ENCODE measurements at regions not wholly inside any gene's neighbourhood (a gene's known extent, or its start where the extent isn't known, plus 50 kb on each side); places are given as distances from the start of the nearest gene placed in this dataset.

GRCh38 chr3:116834816-116835215 is 125.2 kb downstream of the TUSC7 start (continued):
- TF ChIP-seq RAD21 (IDR thresholded peaks at IDR 0.05; ENCODE audit: low read length), result no peak

- TF ChIP-seq RAD21 (IDR thresholded peaks at IDR 0.05; ENCODE audit: low read length) (no peak), ZBTB33 (IDR thresholded peaks at IDR 0.05; ENCODE audit: borderline replicate concordance, low read depth) (no peak), MEF2A (IDR thresholded peaks at IDR 0.05; ENCODE audit: borderline replicate concordance, low read depth) (no peak), RXRA (IDR thresholded peaks at IDR 0.05; ENCODE audit: borderline replicate concordance, low read depth) (no peak), PBX3 (IDR thresholded peaks at IDR 0.05) (peak; percentile 45), CHD2 (IDR thresholded peaks at IDR 0.05; ENCODE audit: low read length, partially characterized antibody) (no peak), TAF1 (IDR thresholded peaks at IDR 0.05; ENCODE audit: borderline replicate concordance, low read depth, low read length) (no peak), NFIC (IDR thresholded peaks at IDR 0.05; ENCODE audit: borderline replicate concordance) (0 out of 2 replicates have a peak, but pooled peaks have one; percentile 24), JUND (IDR thresholded peaks at IDR 0.05) (no peak), POLR2AphosphoS5 (IDR thresholded peaks at IDR 0.05; ENCODE audit: low read depth, low read length) (no peak), RCOR1 (IDR thresholded peaks at IDR 0.05; ENCODE audit: low read length) (no peak), RFX5 (IDR thresholded peaks at IDR 0.05; ENCODE audit: low read length) (no peak), REST (IDR thresholded peaks at IDR 0.05; ENCODE audit: low read depth, low read length) (no peak), TEAD4 (IDR thresholded peaks at IDR 0.05; ENCODE audit: borderline replicate concordance, insufficient read depth) (no peak), YY1 (IDR thresholded peaks at IDR 0.05; ENCODE audit: low read depth) (no peak), USF1 (IDR thresholded peaks at IDR 0.05; ENCODE audit: borderline replicate concordance, low read depth) (no peak), FOXM1 (IDR thresholded peaks at IDR 0.05; ENCODE audit: low read depth) (no peak), MAX (IDR thresholded peaks at IDR 0.05; ENCODE audit: low read depth) (peak; percentile 34; the same call in 1 of the 2 replicates), GABPA (IDR thresholded peaks at IDR 0.05; ENCODE audit: low read depth) (no peak; the same call in 1 of the 2 replicates), SIN3A (IDR thresholded peaks at IDR 0.05; ENCODE audit: borderline replicate concordance, low read depth, low read length) (no peak), IRF3 (IDR thresholded peaks at IDR 0.05; ENCODE audit: low read depth, low read length) (no peak), GATA2 (CRISPR knock-in tag; IDR thresholded peaks at IDR 0.05) (no peak)
- no peaks in the 10 kb centered on the region for H3K36me3 ChIP-seq (replicated peaks in 1 of 2; ENCODE audit: control insufficient read depth in 1 of 2, insufficient read depth in 2 of 2, low read length in 1 of 2)
- DNase-seq, result no peak
- H3K4me3 ChIP-seq (ENCODE audit: low read depth in 2 of 2, low read length in 1 of 2), result no peak overlapping the region; a peak in 1 of 4 replicates
- no peaks in the 10 kb centered on the region for H3K27me3 ChIP-seq (ENCODE audit: insufficient read depth)
- peak overlapping the region; percentile 39; the same call in 1 of the 2 replicates for H3K4me2 ChIP-seq
- ChIA-PET POLR2A (no interaction called here), CTCF (interaction anchor here (1.2 kb wide), 2 partner anchors 65 to 76 kb away, joined by 3 read pairs; no protein-coding TSS in a partner anchor)
- H3K9me3 ChIP-seq, result no peaks in the 10 kb centered on the region
- H3K79me2 ChIP-seq (ENCODE audit: insufficient read depth), result no peaks in the 10 kb centered on the region
- no peaks in the 10 kb centered on the region for H3K9me2 ChIP-seq
- H3K9ac ChIP-seq, result no peak overlapping the region
- peak overlapping the region; percentile 56; the same call in 1 of the 2 replicates for H2AFZ ChIP-seq (ENCODE audit: low read depth)
- 54% methylated on average over 1 of the region's 1 CpG for WGBS (ENCODE audit: low lambda C conversion rate)
- peaks cover 0 to 13% of the 10 kb centered on the region in 2 experiments; a peak in 3 of 4 replicates for H3K4me1 ChIP-seq (ENCODE audit: control insufficient read depth in 1 of 2, insufficient read depth in 2 of 2, low read depth in 1 of 2, low read length in 1 of 2)
- peak overlapping the region; percentile 19 to 82; a peak in 3 of 4 replicates for H3K27ac ChIP-seq (ENCODE audit: low read depth in 2 of 2, low read length in 1 of 2)
- peaks cover 14% of the 10 kb centered on the region for H3F3A ChIP-seq (replicated peaks; ENCODE audit: insufficient read depth)
- H4K20me1 ChIP-seq (ENCODE audit: insufficient read depth), result no peaks in the 10 kb centered on the region
These were observed 126.1 kb downstream of the TUSC7 start for GRCh38 chr3:116835658-116836057.
